HG02642 (cell line): ENCODE measurements at regions not wholly inside any gene's neighbourhood (a gene's known extent, or its start where the extent isn't known, plus 50 kb on each side); places are given as distances from the start of the nearest gene placed in this dataset.

Experiments used
- ATAC-seq: cut with Tn5 transposase; IDR thresholded peaks from one replicate; pipeline ENCODE4 v1.9.1; 2021; ENCODE audit warnings: mild to moderate bottlenecking; ENCODE audit not compliant: unreplicated experiment, poor library complexity

GRCh38 chr7:25860275-25861163, 291.5 kb upstream of the NFE2L3 start:
- ATAC-seq = no peak

- ATAC-seq = no peak
Observed at GRCh38 chr7:25861164-25861496, 290.9 kb upstream of the NFE2L3 start.

- no peak for ATAC-seq
Observed at GRCh38 chr7:25861601-25862260, 290.3 kb upstream of the NFE2L3 start.

GRCh38 chr7:25862261-25863004, 289.6 kb upstream of the NFE2L3 start:
- ATAC-seq = peak; percentile 95

GRCh38 chr7:25863005-25863728, 288.8 kb upstream of the NFE2L3 start:
- ATAC-seq = no peak

GRCh38 chr7:25863729-25864110, 288.3 kb upstream of the NFE2L3 start:
- ATAC-seq = no peak

- ATAC-seq = no peak
Observed at GRCh38 chr7:25864511-25864910, 287.5 kb upstream of the NFE2L3 start.

- no peak for ATAC-seq
Observed at GRCh38 chr7:25864943-25865751, 286.9 kb upstream of the NFE2L3 start.

- no peak for ATAC-seq
Observed at GRCh38 chr7:25868509-25868908, 283.5 kb upstream of the NFE2L3 start.

GRCh38 chr7:25870574-25870973, 281.4 kb upstream of the NFE2L3 start:
- ATAC-seq = no peak

- no peak for ATAC-seq
Observed at GRCh38 chr7:25876092-25876491, 275.9 kb upstream of the NFE2L3 start.

GRCh38 chr7:25877802-25878789, 273.9 kb upstream of the NFE2L3 start:
- peak; percentile 55 for ATAC-seq

GRCh38 chr7:25879799-25880198, 272.2 kb upstream of the NFE2L3 start:
- ATAC-seq = no peak

- ATAC-seq = no peak
Observed at GRCh38 chr7:25881317-25882037, 270.5 kb upstream of the NFE2L3 start.

- no peak for ATAC-seq
Observed at GRCh38 chr7:25882151-25882773, 269.7 kb upstream of the NFE2L3 start.

- no peak for ATAC-seq
Observed at GRCh38 chr7:25884265-25884828, 267.7 kb upstream of the NFE2L3 start.

- no peak for ATAC-seq
Observed at GRCh38 chr7:25885057-25885576, 266.9 kb upstream of the NFE2L3 start.
